Heart left ventricle (tissue), 16 donors: ENCODE measurements at regions not wholly inside any gene's neighbourhood (a gene's known extent, or its start where the extent isn't known, plus 50 kb on each side); places are given as distances from the start of the nearest gene placed in this dataset.
"Not testable (repeated sequence)": the region's sequence is repeated elsewhere in the genome, so short reads cannot be mapped to it uniquely, and the experiment has no call there.

Experiments
- ATAC-seq, 4 donors: fragments of 200-7000 bp; cut with Tn5 transposase; one replicate each; pipeline ENCODE4 v1.9.1; 2020 to 2022; ENCODE audit warnings: moderate library complexity in 4 of 4, mild to moderate bottlenecking in 3 of 4, moderate number of reproducible peaks in 1 of 4
- DNase-seq, 5 donors: peaks; one replicate each; pipeline ENCODE4 v3.0.0-alpha.2; 2020
- H3K27ac ChIP-seq, 12 donors: fragments of 200-600 bp; sonication (generic) in 4 of 12; one replicate each; pipeline versions ENCODE4 v1.5.0 to v1.8.0; 2016 to 2022; ENCODE audit warnings: mild to moderate bottlenecking in 2 of 12
- H3K27me3 ChIP-seq, 9 donors: fragments of 200-600 bp; sonication (generic) in 2 of 9; one replicate each; pipeline versions ENCODE4 v1.5.1 to v1.8.0; 2016 to 2022; ENCODE audit warnings: mild to moderate bottlenecking in 3 of 9
- H3K36me3 ChIP-seq, 9 donors: fragments of 200-600 bp; sonication (generic) in 2 of 9; one replicate each; pipeline versions ENCODE4 v1.5.0 to v1.8.0; 2018 to 2022; ENCODE audit warnings: mild to moderate bottlenecking in 2 of 9
- H3K4me1 ChIP-seq, 12 donors: fragments of 200-600 bp; sonication (generic) in 4 of 12; one replicate each; pipeline versions ENCODE4 v1.5.0 to v1.8.0; 2016 to 2022; ENCODE audit warnings: mild to moderate bottlenecking in 3 of 12
- H3K4me3 ChIP-seq, 12 donors: fragments of 200-600 bp; sonication (generic) in 4 of 12; one replicate each; pipeline versions ENCODE4 v1.5.0 to v1.8.0; 2017 to 2022; ENCODE audit warnings: mild to moderate bottlenecking in 9 of 12, moderate library complexity in 4 of 12
- H3K9me3 ChIP-seq, 12 donors: fragments of 200-600 bp; sonication (generic) in 4 of 12; one replicate each; pipeline versions ENCODE4 v1.5.0 to v1.8.0; 2016 to 2022; ENCODE audit warnings: mild to moderate bottlenecking in 1 of 12
- CTCF ChIP-seq, 12 donors: fragments of 200-600 bp; sonication (generic) in 4 of 12; IDR thresholded peaks; one replicate each; pipeline versions ENCODE4 v1.5.0 to v1.8.0; 2018 to 2022; ENCODE audit warnings: antibody characterized with exemption in 12 of 12, mild to moderate bottlenecking in 5 of 12
- POLR2A ChIP-seq, 2 donors: fragments of 450-650 bp; IDR thresholded peaks; one replicate each; pipeline ENCODE4 v1.6.1; 2017; ENCODE audit warnings: antibody characterized with exemption in 2 of 2, mild to moderate bottlenecking in 2 of 2, moderate library complexity in 2 of 2
- WGBS, 4 donors: extraction: QIAGEN DNeasy Blood & Tissue Kit in 2 of 4; methylation state at CpG; one replicate each; pipeline versions ENCODE4 v1.1.5 to v1.1.7; 2013 to 2018; 5-methylcytosine and 5-hydroxymethylcytosine counted together
- intact Hi-C, 10 donors: fragments of 100-400 bp; cut with DNase I; formaldehyde crosslinking; loops; one replicate each; pipeline versions ENCODE4 v1.11.1 to v1.14.2; 2022
- donor health status: ischemic (EF 13 %, LVEDD 7.1; RV severe dilation, severe dysfunction).
- donor health status: healthy with polysubstance abuse.
- donor health status: DM: no; HTN: yes; CAD: no.
- donor health status: DM: no; HTN: no; CAD: no.
- donor health status: ischemic (EF 25% LVEDD 6.9; RV normal size, moderate dysfunction).
- donor health status: ischemic (EF 25% LVEDD 5.7; RV mildly dilated, moderate dysfunction).
- donor health status: healthy.
- donor health status: DM: yes; HTN: yes; CAD: no.
- donor health status: ischemic (EF 35%, LVEDD 5.7; RV mildly dilated, moderate dysfunction).
- donor health status: nonischemic (EF 11% LVEDD 7.7; RV severe dilation, severe dysfunction).
- donor health status: DM: yes; HTN: yes; CAD: no.
- donor health status: PGD.
- donor health status: ischemic (EF 29% LVEDD 5.4; RV normal size, mild dysfunction).
- donor health status: nonischemic (EF 23%, LVEDD 6.1; RV moderate dilation, normal function).

GRCh38 chr10:9561821-9562505 lies 1455.7 kb upstream of the CELF2 start:
- TF ChIP-seq POLR2A (IDR thresholded peaks at IDR 0.05) = no peak
- TF ChIP-seq CTCF (IDR thresholded peaks at IDR 0.05) = no peak
- ATAC-seq (no peak), DNase-seq (no peak)
- WGBS, 4 donors = 5 to 25% (median 16%) methylated on average over 1 of the region's 1 CpG
- Histone ChIP-seq H3K4me1 (no peaks in the 10 kb centered on the region), H3K27ac (no peak overlapping the region), H3K9me3 (peaks cover 0 to 4% (median 0%) of the 10 kb centered on the region in 12 donors), H3K36me3 (no peaks in the 10 kb centered on the region), H3K27me3 (no peaks in the 10 kb centered on the region), H3K4me3 (no peak overlapping the region)
- intact Hi-C loops = no loop called here

GRCh38 chr10:9577746-9578145 lies 1439.9 kb upstream of the CELF2 start:
- H3K27ac ChIP-seq = no peak overlapping the region
- DNase-seq = no peak
- 43 to 63% (median 49%) methylated on average over 1 of the region's 1 CpG for WGBS, 4 donors
- no peaks in the 10 kb centered on the region for H3K27me3 ChIP-seq
- H3K4me1 ChIP-seq = no peaks in the 10 kb centered on the region
- no peaks in the 10 kb centered on the region for H3K9me3 ChIP-seq
- intact Hi-C loops = no loop called here
- no peak overlapping the region for H3K4me3 ChIP-seq
- no peak for TF ChIP-seq CTCF (IDR thresholded peaks at IDR 0.05)
- TF ChIP-seq POLR2A (IDR thresholded peaks at IDR 0.05) = no peak
- H3K36me3 ChIP-seq = no peaks in the 10 kb centered on the region
- ATAC-seq = no peak

GRCh38 chr10:9579110-9579705 lies 1438.5 kb upstream of the CELF2 start:
- DNase-seq (no peak), ATAC-seq (no peak)
- no peak overlapping the region for H3K4me3 ChIP-seq
- no peaks in the 10 kb centered on the region for H3K27me3 ChIP-seq
- TF ChIP-seq CTCF (IDR thresholded peaks at IDR 0.05) (no peak), POLR2A (IDR thresholded peaks at IDR 0.05) (no peak)
- H3K4me1 ChIP-seq = no peaks in the 10 kb centered on the region
- WGBS, 4 donors = 82 to 85% (median 84%) methylated on average over 3 of the region's 3 CpGs
- H3K9me3 ChIP-seq = no peaks in the 10 kb centered on the region
- no peak overlapping the region for H3K27ac ChIP-seq
- intact Hi-C loops = no loop called here
- H3K36me3 ChIP-seq = no peaks in the 10 kb centered on the region

- H3K4me1 ChIP-seq, H3K4me3 ChIP-seq, H3K27me3 ChIP-seq, H3K27ac ChIP-seq, intact Hi-C loops, DNase-seq, H3K36me3 ChIP-seq, ATAC-seq, H3K9me3 ChIP-seq: not testable (repeated sequence)
- WGBS, 4 donors = 70 to 78% (median 73%) methylated on average over 1 of the region's 1 CpG
These were observed 1434.9 kb upstream of the CELF2 start for GRCh38 chr10:9582803-9583202.
